ENCODE measurements at regions not wholly inside any gene's neighbourhood (a gene's known extent, or its start where the extent isn't known, plus 50 kb on each side); places are given as distances from the start of the nearest gene placed in this dataset.
A peak's percentile ranks its signal among the peaks of the same experiment; 100 is the strongest.
"Not testable (repeated sequence)": the region's sequence is repeated elsewhere in the genome, so short reads cannot be mapped to it uniquely, and the experiment has no call there.

- H3K36me3 ChIP-seq, result no peaks in the 10 kb centered on the region
- DNase-seq (ENCODE audit: low spot score in 2 of 2), result no peak
- no peak overlapping the region for H3K27ac ChIP-seq
- no peaks in the 10 kb centered on the region for H3K4me1 ChIP-seq
- intact Hi-C loops (cut with DNase I), result no loop called here
- peak overlapping the region; percentile 47 to 55 for H3K4me3 ChIP-seq
- no peaks in the 10 kb centered on the region for H3K9me3 ChIP-seq
- TF ChIP-seq, protein P1, sequence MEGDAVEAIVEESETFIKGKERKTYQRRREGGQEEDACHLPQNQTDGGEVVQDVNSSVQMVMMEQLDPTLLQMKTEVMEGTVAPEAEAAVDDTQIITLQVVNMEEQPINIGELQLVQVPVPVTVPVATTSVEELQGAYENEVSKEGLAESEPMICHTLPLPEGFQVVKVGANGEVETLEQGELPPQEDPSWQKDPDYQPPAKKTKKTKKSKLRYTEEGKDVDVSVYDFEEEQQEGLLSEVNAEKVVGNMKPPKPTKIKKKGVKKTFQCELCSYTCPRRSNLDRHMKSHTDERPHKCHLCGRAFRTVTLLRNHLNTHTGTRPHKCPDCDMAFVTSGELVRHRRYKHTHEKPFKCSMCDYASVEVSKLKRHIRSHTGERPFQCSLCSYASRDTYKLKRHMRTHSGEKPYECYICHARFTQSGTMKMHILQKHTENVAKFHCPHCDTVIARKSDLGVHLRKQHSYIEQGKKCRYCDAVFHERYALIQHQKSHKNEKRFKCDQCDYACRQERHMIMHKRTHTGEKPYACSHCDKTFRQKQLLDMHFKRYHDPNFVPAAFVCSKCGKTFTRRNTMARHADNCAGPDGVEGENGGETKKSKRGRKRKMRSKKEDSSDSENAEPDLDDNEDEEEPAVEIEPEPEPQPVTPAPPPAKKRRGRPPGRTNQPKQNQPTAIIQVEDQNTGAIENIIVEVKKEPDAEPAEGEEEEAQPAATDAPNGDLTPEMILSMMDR (IDR thresholded peaks at IDR 0.05), result no peak
- no peaks in the 10 kb centered on the region for H3K27me3 ChIP-seq
Observed at GRCh38 chr1:112849425-112850033, 106.5 kb downstream of the SLC16A1 start.

- no peaks in the 10 kb centered on the region for H3K9me3 ChIP-seq
- intact Hi-C loops (cut with DNase I), result no loop called here
- H3K4me1 ChIP-seq, result no peaks in the 10 kb centered on the region
- no peak for DNase-seq (ENCODE audit: low spot score in 2 of 2)
- no peak overlapping the region for H3K4me3 ChIP-seq
- no peak overlapping the region for H3K27ac ChIP-seq
- no peaks in the 10 kb centered on the region for H3K36me3 ChIP-seq
- no peaks in the 10 kb centered on the region for H3K27me3 ChIP-seq
- TF ChIP-seq, protein P1 (IDR thresholded peaks at IDR 0.05), result no peak
Observed at GRCh38 chr1:112841825-112842224, 114.2 kb downstream of the SLC16A1 start.

GRCh38 chr1:112840631-112841624, 115.1 kb downstream of the SLC16A1 start:
- Histone ChIP-seq H3K4me3 (no peak overlapping the region), H3K9me3 (no peaks in the 10 kb centered on the region), H3K4me1 (no peaks in the 10 kb centered on the region), H3K36me3 (no peaks in the 10 kb centered on the region), H3K27me3 (no peaks in the 10 kb centered on the region), H3K27ac (no peak overlapping the region)
- intact Hi-C loops (cut with DNase I), result no loop called here
- DNase-seq (ENCODE audit: low spot score in 2 of 2), result no peak
- TF ChIP-seq, protein P1 (IDR thresholded peaks at IDR 0.05), result no peak

- no peak for DNase-seq (ENCODE audit: low spot score in 2 of 2)
- H3K4me1 ChIP-seq, result no peaks in the 10 kb centered on the region
- no peaks in the 10 kb centered on the region for H3K36me3 ChIP-seq
- no peak overlapping the region for H3K27ac ChIP-seq
- TF ChIP-seq, protein P1 (IDR thresholded peaks at IDR 0.05), result no peak
- H3K9me3 ChIP-seq, result no peaks in the 10 kb centered on the region
- intact Hi-C loops (cut with DNase I), result no loop called here
- H3K27me3 ChIP-seq, result no peaks in the 10 kb centered on the region
- H3K4me3 ChIP-seq, result no peak overlapping the region
Observed at GRCh38 chr1:112836642-112837041, 119.4 kb downstream of the SLC16A1 start.

GRCh38 chr1:112833806-112834205, 118.7 kb upstream of the PPM1J start:
- Histone ChIP-seq H3K9me3 (no peaks in the 10 kb centered on the region), H3K36me3 (no peaks in the 10 kb centered on the region), H3K27ac (no peak overlapping the region), H3K4me3 (no peak overlapping the region), H3K4me1 (no peaks in the 10 kb centered on the region), H3K27me3 (no peaks in the 10 kb centered on the region)
- DNase-seq (ENCODE audit: low spot score in 2 of 2), result no peak
- TF ChIP-seq, protein P1 (IDR thresholded peaks at IDR 0.05), result no peak
- intact Hi-C loops (cut with DNase I), result no loop called here

DNA sequence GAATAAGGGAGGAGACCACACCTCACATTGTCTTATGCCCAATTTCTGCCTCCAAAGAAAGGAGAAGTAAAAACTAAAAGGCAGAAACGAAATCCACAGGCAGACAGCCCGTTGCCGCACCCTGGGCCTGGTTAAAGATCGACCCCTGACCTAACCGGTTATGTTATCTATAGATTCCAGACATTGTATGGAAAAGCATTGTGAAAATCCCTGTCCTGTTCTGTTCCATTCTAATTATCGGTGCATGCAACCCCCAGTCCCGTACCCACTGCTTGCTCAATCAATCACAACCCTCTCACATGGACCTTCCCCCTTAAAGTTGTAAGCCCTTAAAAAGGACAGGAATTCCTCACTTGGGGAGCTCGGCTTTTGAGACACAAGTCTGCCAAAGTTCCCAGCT, 117.1 kb upstream of the PPM1J start:
- intact Hi-C loops (cut with DNase I); H3K4me3 ChIP-seq; H3K9me3 ChIP-seq; DNase-seq (ENCODE audit: low spot score in 2 of 2); H3K36me3 ChIP-seq; H3K4me1 ChIP-seq; H3K27ac ChIP-seq; H3K27me3 ChIP-seq: not testable (repeated sequence)

DNA sequence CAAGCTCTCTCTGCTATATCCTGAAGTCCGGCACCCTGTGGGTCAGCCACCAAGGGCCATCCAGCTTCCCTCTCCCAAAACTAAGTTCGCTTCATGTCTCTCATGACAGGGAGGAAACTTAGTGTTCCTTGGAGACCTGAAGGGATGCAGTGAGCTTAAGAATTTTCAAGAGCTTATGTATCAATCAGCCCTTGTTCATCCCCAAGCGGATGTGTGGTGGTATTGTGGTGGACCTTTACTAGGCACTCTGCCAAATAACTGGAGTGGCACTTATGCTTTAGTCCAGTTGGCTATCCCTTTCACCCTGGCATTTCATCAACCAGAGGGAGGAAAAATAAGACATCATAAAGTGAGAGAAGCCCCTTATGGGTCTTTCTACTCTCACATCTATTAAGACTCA, 114.6 kb upstream of the PPM1J start:
- H3K36me3 ChIP-seq; H3K4me3 ChIP-seq; H3K4me1 ChIP-seq; DNase-seq (ENCODE audit: low spot score in 2 of 2); H3K27ac ChIP-seq; intact Hi-C loops (cut with DNase I); H3K27me3 ChIP-seq; H3K9me3 ChIP-seq: not testable (repeated sequence)

Measured in ascending aorta (tissue), 2 donors.